ENCODE measurements at regions not wholly inside any gene's neighbourhood (a gene's known extent, or its start where the extent isn't known, plus 50 kb on each side); places are given as distances from the start of the nearest gene placed in this dataset.

GRCh38 chr20:37598100-37598543 is 70.4 kb upstream of the BLCAP start:
- no peak for DNase-seq

- DNase-seq = no peak
Observed at GRCh38 chr20:37596890-37597536, 69.3 kb upstream of the BLCAP start.

GRCh38 chr20:37596168-37596567 is 68.5 kb upstream of the BLCAP start:
- DNase-seq = no peak

- no peak for DNase-seq
Observed at GRCh38 chr20:37593710-37594109, 66.0 kb upstream of the BLCAP start.

- DNase-seq = no peak
Observed at GRCh38 chr20:37590938-37591490, 63.3 kb upstream of the BLCAP start.

- no peak for DNase-seq
Observed at GRCh38 chr20:37586078-37586477, 58.4 kb upstream of the BLCAP start.

- no peak for DNase-seq
Observed at GRCh38 chr20:37584238-37584807, 56.6 kb upstream of the BLCAP start.

GRCh38 chr20:37581246-37581645 is 53.6 kb upstream of the BLCAP start:
- DNase-seq = no peak

- DNase-seq = no peak
Observed at GRCh38 chr20:37580069-37580468, 52.4 kb upstream of the BLCAP start.

GRCh38 chr20:37579106-37579505 is 51.4 kb upstream of the BLCAP start:
- DNase-seq = no peak

- DNase-seq = no peak
Observed at GRCh38 chr20:37577981-37578380, 50.3 kb upstream of the BLCAP start.
